ENCODE measurements at regions not wholly inside any gene's neighbourhood (a gene's known extent, or its start where the extent isn't known, plus 50 kb on each side); places are given as distances from the start of the nearest gene placed in this dataset.

- ChIA-PET CTCF (no interaction called here), POLR2A (no interaction called here)
- no peak overlapping the region for H3K4me3 Mint-ChIP-seq
- no peak overlapping the region for H3K27ac Mint-ChIP-seq
- H3K27me3 Mint-ChIP-seq, result no peaks in the 10 kb centered on the region
- H3K36me3 Mint-ChIP-seq (ENCODE audit: low read depth), result no peaks in the 10 kb centered on the region
- intact Hi-C loops (cut with micrococcal nuclease), result no loop called here
- TF ChIP-seq, protein P1, sequence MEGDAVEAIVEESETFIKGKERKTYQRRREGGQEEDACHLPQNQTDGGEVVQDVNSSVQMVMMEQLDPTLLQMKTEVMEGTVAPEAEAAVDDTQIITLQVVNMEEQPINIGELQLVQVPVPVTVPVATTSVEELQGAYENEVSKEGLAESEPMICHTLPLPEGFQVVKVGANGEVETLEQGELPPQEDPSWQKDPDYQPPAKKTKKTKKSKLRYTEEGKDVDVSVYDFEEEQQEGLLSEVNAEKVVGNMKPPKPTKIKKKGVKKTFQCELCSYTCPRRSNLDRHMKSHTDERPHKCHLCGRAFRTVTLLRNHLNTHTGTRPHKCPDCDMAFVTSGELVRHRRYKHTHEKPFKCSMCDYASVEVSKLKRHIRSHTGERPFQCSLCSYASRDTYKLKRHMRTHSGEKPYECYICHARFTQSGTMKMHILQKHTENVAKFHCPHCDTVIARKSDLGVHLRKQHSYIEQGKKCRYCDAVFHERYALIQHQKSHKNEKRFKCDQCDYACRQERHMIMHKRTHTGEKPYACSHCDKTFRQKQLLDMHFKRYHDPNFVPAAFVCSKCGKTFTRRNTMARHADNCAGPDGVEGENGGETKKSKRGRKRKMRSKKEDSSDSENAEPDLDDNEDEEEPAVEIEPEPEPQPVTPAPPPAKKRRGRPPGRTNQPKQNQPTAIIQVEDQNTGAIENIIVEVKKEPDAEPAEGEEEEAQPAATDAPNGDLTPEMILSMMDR (IDR thresholded peaks at IDR 0.05), result no peak
- H3K4me1 Mint-ChIP-seq (ENCODE audit: low read depth), result no peaks in the 10 kb centered on the region
- H3K9me3 Mint-ChIP-seq, result no peaks in the 10 kb centered on the region
- no peak for DNase-seq
- no peak for ATAC-seq
Observed at GRCh38 chr5:92778261-92778660, 802.8 kb downstream of the NR2F1-AS1 start.

GRCh38 chr5:92777421-92777820 is 803.6 kb downstream of the NR2F1-AS1 start:
- intact Hi-C loops (cut with micrococcal nuclease), result no loop called here
- TF ChIP-seq, protein P1 (IDR thresholded peaks at IDR 0.05), result no peak
- POLR2A ChIA-PET, result interaction anchor here (0.6 kb wide), 1 partner anchor 217 kb away, joined by 3 read pairs; no protein-coding TSS in a partner anchor
- Mint-ChIP-seq H3K4me1 (ENCODE audit: low read depth) (no peaks in the 10 kb centered on the region), H3K9me3 (no peaks in the 10 kb centered on the region), H3K27me3 (no peaks in the 10 kb centered on the region), H3K4me3 (no peak overlapping the region), H3K27ac (no peak overlapping the region), H3K36me3 (ENCODE audit: low read depth) (no peaks in the 10 kb centered on the region)
- no peak for DNase-seq
- no peak for ATAC-seq
- CTCF ChIA-PET, result no interaction called here

- POLR2A ChIA-PET, result no interaction called here
- H3K4me1 Mint-ChIP-seq (ENCODE audit: low read depth), result no peaks in the 10 kb centered on the region
- intact Hi-C loops (cut with micrococcal nuclease), result no loop called here
- CTCF ChIA-PET, result no interaction called here
- no peaks in the 10 kb centered on the region for H3K9me3 Mint-ChIP-seq
- H3K36me3 Mint-ChIP-seq (ENCODE audit: low read depth), result no peaks in the 10 kb centered on the region
- no peak overlapping the region for H3K4me3 Mint-ChIP-seq
- DNase-seq (no peak), ATAC-seq (no peak)
- H3K27me3 Mint-ChIP-seq, result no peaks in the 10 kb centered on the region
- TF ChIP-seq, protein P1 (IDR thresholded peaks at IDR 0.05), result no peak
- H3K27ac Mint-ChIP-seq, result no peak overlapping the region
Observed at GRCh38 chr5:92775711-92776615, 805.1 kb downstream of the NR2F1-AS1 start.

- Mint-ChIP-seq H3K9me3 (peaks cover 1% of the 10 kb centered on the region), H3K4me3 (no peak overlapping the region), H3K27ac (no peak overlapping the region), H3K36me3 (ENCODE audit: low read depth) (no peaks in the 10 kb centered on the region), H3K4me1 (ENCODE audit: low read depth) (no peaks in the 10 kb centered on the region), H3K27me3 (no peaks in the 10 kb centered on the region)
- ATAC-seq (no peak), DNase-seq (no peak)
- intact Hi-C loops (cut with micrococcal nuclease), result no loop called here
- TF ChIP-seq, protein P1 (IDR thresholded peaks at IDR 0.05), result no peak
- CTCF ChIA-PET, result no interaction called here
- POLR2A ChIA-PET, result no interaction called here
Observed at GRCh38 chr5:92769978-92770377, 811.0 kb downstream of the NR2F1-AS1 start.

DNA sequence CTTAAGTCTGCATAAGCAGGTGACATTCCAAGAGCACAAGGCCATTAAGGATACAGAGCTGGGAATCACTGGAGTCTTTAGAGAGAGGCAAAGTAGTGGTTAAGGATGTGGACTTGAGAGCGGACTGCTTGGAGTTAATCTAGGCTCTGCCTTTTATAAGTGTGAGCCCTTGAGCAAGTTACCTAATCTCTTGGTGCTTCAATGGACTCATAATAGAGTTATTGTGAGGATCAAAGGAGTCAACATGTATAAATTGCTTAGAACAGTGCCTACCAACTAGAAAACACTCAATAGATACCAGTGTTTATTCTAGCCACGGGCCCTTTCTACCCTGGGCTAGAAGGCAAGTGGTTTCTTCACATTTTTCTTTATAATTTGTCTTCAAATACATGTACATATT is 819.4 kb downstream of the NR2F1-AS1 start:
- Mint-ChIP-seq H3K4me1 (ENCODE audit: low read depth) (no peaks in the 10 kb centered on the region), H3K27me3 (no peaks in the 10 kb centered on the region), H3K4me3 (no peak overlapping the region), H3K36me3 (ENCODE audit: low read depth) (no peaks in the 10 kb centered on the region), H3K9me3 (peaks cover 2% of the 10 kb centered on the region), H3K27ac (no peak overlapping the region)
- CTCF ChIA-PET, result no interaction called here
- intact Hi-C loops (cut with micrococcal nuclease), result no loop called here
- POLR2A ChIA-PET, result no interaction called here
- TF ChIP-seq, protein P1 (IDR thresholded peaks at IDR 0.05), result no peak
- ATAC-seq (no peak), DNase-seq (no peak)

Measured in activated CD8-positive, alpha-beta T cell treated with anti-CD3 and anti-CD28 coated beads for 36 hours (primary cell).